SK-N-SH treated with all-trans-retinoic acid at 6 μM for 48 hours (cell line): ENCODE measurements at regions not wholly inside any gene's neighbourhood (a gene's known extent, or its start where the extent isn't known, plus 50 kb on each side); places are given as distances from the start of the nearest gene placed in this dataset.

Source experiments
- ARNTL ChIP-seq: fragments of 450-650 bp; formaldehyde crosslinking; IDR thresholded peaks from 2 replicates; pipeline ENCODE4 v1.5.0; 2020; ENCODE audit warnings: low read depth, mild to moderate bottlenecking, moderate library complexity, borderline replicate concordance
- BACH2 ChIP-seq: fragments of 250-450 bp; sonication (Bioruptor Pico); IDR thresholded peaks from 2 replicates; pipeline ENCODE4 v1.9.0; 2021; ENCODE audit warnings: mild to moderate bottlenecking, borderline replicate concordance
- CREB5 ChIP-seq: fragments of 250-450 bp; sonication (Bioruptor Pico); IDR thresholded peaks from 2 replicates; pipeline ENCODE4 v1.5.1; 2020; ENCODE audit warnings: low read depth, mild to moderate bottlenecking, moderate library complexity
- CSDC2 ChIP-seq: fragments of 250-450 bp; sonication (Bioruptor Pico); IDR thresholded peaks from 2 replicates; pipeline ENCODE4 v1.5.0; 2020; ENCODE audit warnings: mild to moderate bottlenecking, moderate library complexity
- ESRRG ChIP-seq: fragments of 250-450 bp; sonication (Bioruptor Pico); IDR thresholded peaks from 2 replicates; pipeline ENCODE4 v1.6.1; 2021; ENCODE audit warnings: mild to moderate bottlenecking
- GLIS3 ChIP-seq: fragments of 250-450 bp; sonication (Bioruptor Pico); IDR thresholded peaks from 2 replicates; pipeline ENCODE4 v1.5.0; 2020; ENCODE audit warnings: mild to moderate bottlenecking, moderate library complexity
- OSR1 ChIP-seq: fragments of 250-450 bp; sonication (Bioruptor Pico); IDR thresholded peaks from 2 replicates; pipeline ENCODE4 v1.8.0; 2022; ENCODE audit warnings: moderate library complexity, mild to moderate bottlenecking, inconsistent platforms
- PATZ1 ChIP-seq: fragments of 250-450 bp; sonication (Bioruptor Pico); IDR thresholded peaks from 2 replicates; pipeline ENCODE4 v1.8.0; 2020; ENCODE audit warnings: mild to moderate bottlenecking, moderate library complexity, borderline replicate concordance
- POU6F1 ChIP-seq: fragments of 250-450 bp; sonication (Bioruptor Pico); IDR thresholded peaks from 2 replicates; pipeline ENCODE4 v1.8.0; 2021; ENCODE audit warnings: low read depth, mild to moderate bottlenecking, moderate library complexity, borderline replicate concordance
- RARB ChIP-seq: fragments of 250-450 bp; sonication (Bioruptor Pico); IDR thresholded peaks from 2 replicates; pipeline ENCODE4 v1.8.0; 2021; ENCODE audit warnings: mild to moderate bottlenecking, moderate library complexity
- TCF4 ChIP-seq: fragments of 250-450 bp; sonication (Bioruptor Pico); IDR thresholded peaks from 2 replicates; pipeline ENCODE4 v1.8.0; 2021; ENCODE audit warnings: mild to moderate bottlenecking, moderate library complexity, borderline replicate concordance
- ZFP30 ChIP-seq: fragments of 450-650 bp; formaldehyde crosslinking; IDR thresholded peaks from 2 replicates; pipeline ENCODE4 v1.5.0; 2022; ENCODE audit warnings: mild to moderate bottlenecking, moderate library complexity
- ZNF565 ChIP-seq: fragments of 450-650 bp; formaldehyde crosslinking; conservative IDR thresholded peaks from 2 replicates; pipeline ENCODE4 v1.5.0; 2020; ENCODE audit warnings: low read depth, mild to moderate bottlenecking, moderate library complexity

- TF ChIP-seq ZFP30 (CRISPR knock-in tag) (no peak), OSR1 (CRISPR knock-in tag) (no peak), BACH2 (CRISPR knock-in tag) (no peak), TCF4 (no peak), PATZ1 (no peak), RARB (CRISPR knock-in tag) (no peak), ARNTL (CRISPR knock-in tag) (no peak), POU6F1 (CRISPR knock-in tag) (no peak), CSDC2 (no peak), CREB5 (no peak), GLIS3 (CRISPR knock-in tag) (no peak), ESRRG (no peak), ZNF565 (CRISPR knock-in tag) (no peak)
Measured at GRCh38 chr2:234310166-234310565, 186.7 kb downstream of the ARL4C start.
